HepG2 (cell line): ENCODE measurements at regions not wholly inside any gene's neighbourhood (a gene's known extent, or its start where the extent isn't known, plus 50 kb on each side); places are given as distances from the start of the nearest gene placed in this dataset.

Experiments
- ARID2 ChIP-seq: sonication (generic); formaldehyde crosslinking; IDR thresholded peaks from 2 replicates; pipeline ENCODE4 v1.8.1; 2022; ENCODE audit warnings: mild to moderate bottlenecking, missing genetic modification reagents, borderline replicate concordance
- ATM ChIP-seq: fragments of 450-650 bp; IDR thresholded peaks from 2 replicates; pipeline ENCODE4 v1.7.1; 2017; ENCODE audit warnings: mild to moderate bottlenecking, borderline replicate concordance
- ATRX ChIP-seq: sonication (generic); formaldehyde crosslinking; IDR thresholded peaks from 2 replicates; pipeline ENCODE4 v1.4.0; 2020; ENCODE audit warnings: missing genetic modification reagents, borderline replicate concordance
- EZH2 ChIP-seq: conservative IDR thresholded peaks from 2 replicates; pipeline ENCODE4 v1.6.1; 2012; ENCODE audit warnings: mild to moderate bottlenecking, low read depth, low read length, moderate library complexity
- HNRNPUL1 ChIP-seq: fragments of 200-400 bp; formaldehyde crosslinking; IDR thresholded peaks from 2 replicates; pipeline ENCODE4 v1.6.1; 2017; ENCODE audit warnings: low read depth, mild to moderate bottlenecking, low read length, moderate library complexity
- ISL2 ChIP-seq: sonication (generic); formaldehyde crosslinking; IDR thresholded peaks from 2 replicates; pipeline ENCODE4 v1.5.0; 2020; ENCODE audit warnings: missing genetic modification reagents
- KDM3A ChIP-seq: IDR thresholded peaks from 2 replicates; pipeline ENCODE4 v1.6.1; 2018; ENCODE audit warnings: low read depth, missing compliant biosample characterization
- KLF15 ChIP-seq: sonication (generic); formaldehyde crosslinking; IDR thresholded peaks from 2 replicates; pipeline ENCODE4 v1.8.1; 2023; ENCODE audit warnings: borderline replicate concordance, mild to moderate bottlenecking, inconsistent platforms, missing genetic modification reagents, mixed read lengths
- MAZ ChIP-seq, 2 experiments: sonication (generic) in 1 of 2; formaldehyde crosslinking in 1 of 2; IDR thresholded peaks; 2 replicates each; pipeline versions ENCODE4 v1.5.0 to v1.6.1; 2012 to 2020; ENCODE audit warnings: low read depth in 2 of 2, mild to moderate bottlenecking in 2 of 2, borderline replicate concordance in 1 of 2, improper control_type of control experiment in 1 of 2, low read length in 1 of 2, missing genetic modification reagents in 1 of 2, moderate library complexity in 1 of 2
- NFIC ChIP-seq: IDR thresholded peaks from 2 replicates; pipeline ENCODE4 v1.6.1; 2012; ENCODE audit warnings: mild to moderate bottlenecking, low read length, inconsistent platforms
- NR2F1 ChIP-seq, 2 experiments: fragments of 450-650 bp in 1 of 2; formaldehyde crosslinking in 1 of 2; IDR thresholded peaks; 2 replicates each; pipeline versions ENCODE4 v1.5.0 to v1.6.1; 2016 to 2020; ENCODE audit warnings: mild to moderate bottlenecking in 1 of 2, missing compliant biosample characterization in 1 of 2, missing genetic modification reagents in 1 of 2, moderate library complexity in 1 of 2
- PHF20 ChIP-seq: sonication (generic); formaldehyde crosslinking; IDR thresholded peaks from 2 replicates; pipeline ENCODE4 v1.5.0; 2020; ENCODE audit warnings: mild to moderate bottlenecking, missing genetic modification reagents
- SCMH1 ChIP-seq: sonication (generic); formaldehyde crosslinking; IDR thresholded peaks from 2 replicates; pipeline ENCODE4 v1.9.0; 2021; ENCODE audit warnings: missing genetic modification reagents, mild to moderate bottlenecking, borderline replicate concordance
- TAF1 ChIP-seq: sonication (generic); formaldehyde crosslinking; IDR thresholded peaks from 2 replicates; pipeline ENCODE4 v1.4.0; 2020; ENCODE audit warnings: missing genetic modification reagents
- ZBTB38 ChIP-seq: sonication (generic); formaldehyde crosslinking; IDR thresholded peaks from 2 replicates; pipeline ENCODE4 v1.5.1; 2020; ENCODE audit warnings: mild to moderate bottlenecking, missing genetic modification reagents
- ZSCAN9 ChIP-seq: IDR thresholded peaks from 2 replicates; pipeline ENCODE4 v1.6.1; 2016; ENCODE audit warnings: borderline replicate concordance
- TF ChIP-seq, protein P1 (sequence below): sonication (generic); IDR thresholded peaks from 2 replicates; pipeline ENCODE4 v1.6.1; 2016; ENCODE audit warnings: low read depth, borderline replicate concordance
- TF ChIP-seq, protein P2 (sequence below): sonication (generic); formaldehyde crosslinking; IDR thresholded peaks from 2 replicates; pipeline ENCODE4 v1.5.1; 2020; ENCODE audit warnings: missing genetic modification reagents, mild to moderate bottlenecking, borderline replicate concordance
- TF ChIP-seq, protein P3 (sequence below): sonication (generic); formaldehyde crosslinking; IDR thresholded peaks from 2 replicates; pipeline ENCODE4 v1.5.0; 2020; ENCODE audit warnings: mild to moderate bottlenecking, missing genetic modification reagents, borderline replicate concordance

DNA sequence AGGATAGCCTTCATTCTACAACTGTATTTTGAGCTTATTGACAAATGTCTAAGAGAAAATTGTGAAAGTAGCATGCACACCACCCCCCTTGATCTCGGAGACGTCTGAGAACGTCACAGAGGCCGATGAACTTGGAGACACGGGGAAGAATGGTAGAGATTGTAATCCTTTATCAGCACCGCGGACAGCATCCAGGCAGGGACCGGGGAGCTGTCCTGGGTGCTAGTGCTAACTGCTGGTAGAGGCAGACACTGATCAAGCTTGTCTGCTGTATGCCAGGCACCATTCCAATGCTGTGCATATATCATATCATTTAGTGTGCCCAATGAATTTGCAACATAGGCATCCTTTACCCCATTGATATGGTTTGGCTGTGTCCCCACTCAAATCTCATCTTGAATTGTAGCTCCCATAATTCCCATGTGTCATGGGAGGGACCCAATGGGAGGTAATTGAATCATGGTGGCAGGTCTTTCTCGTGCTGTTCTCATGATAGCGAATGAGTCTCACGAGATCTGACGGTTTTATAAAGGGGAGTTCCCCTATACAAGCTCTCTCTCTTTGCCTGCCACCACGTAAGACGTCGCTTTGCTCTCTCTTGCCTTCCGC, 98.8 kb downstream of the LHX2 start (continued):
- TF ChIP-seq KLF15, result peak; percentile 100
- TF ChIP-seq EZH2, result no peak
- TF ChIP-seq, protein P1, sequence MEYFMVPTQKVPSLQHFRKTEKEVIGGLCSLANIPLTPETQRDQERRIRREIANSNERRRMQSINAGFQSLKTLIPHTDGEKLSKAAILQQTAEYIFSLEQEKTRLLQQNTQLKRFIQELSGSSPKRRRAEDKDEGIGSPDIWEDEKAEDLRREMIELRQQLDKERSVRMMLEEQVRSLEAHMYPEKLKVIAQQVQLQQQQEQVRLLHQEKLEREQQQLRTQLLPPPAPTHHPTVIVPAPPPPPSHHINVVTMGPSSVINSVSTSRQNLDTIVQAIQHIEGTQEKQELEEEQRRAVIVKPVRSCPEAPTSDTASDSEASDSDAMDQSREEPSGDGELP, result no peak
- TF ChIP-seq MAZ (IDR thresholded peaks at IDR 0.05; ENCODE audit: borderline replicate concordance, low read depth, low read length), result no peak
- TF ChIP-seq MAZ (CRISPR knock-in tag; IDR thresholded peaks at IDR 0.05; ENCODE audit: low read depth), result peak; percentile 99
- no peak for TF ChIP-seq NFIC
- TF ChIP-seq ARID2 (CRISPR knock-in tag), result peak; percentile 99
- TF ChIP-seq, protein P2, sequence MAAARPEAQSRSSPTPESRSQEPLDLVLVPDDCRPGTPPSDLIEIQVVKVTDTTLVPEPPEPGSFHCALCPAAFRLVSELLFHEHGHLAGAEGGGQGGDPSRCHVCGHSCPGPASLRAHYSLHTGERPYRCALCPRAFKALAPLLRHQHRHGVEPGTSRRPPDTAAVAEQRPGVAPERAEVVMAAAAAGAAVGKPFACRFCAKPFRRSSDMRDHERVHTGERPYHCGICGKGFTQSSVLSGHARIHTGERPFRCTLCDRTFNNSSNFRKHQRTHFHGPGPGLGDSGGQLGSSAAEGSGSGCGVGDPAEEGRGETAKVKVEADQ (CRISPR knock-in tag), result peak; percentile 100
- peak; percentile 89 for TF ChIP-seq PHF20 (CRISPR knock-in tag)
- TF ChIP-seq ATRX (CRISPR knock-in tag), result peak; percentile 99
- peak; percentile 89 for TF ChIP-seq TAF1 (CRISPR knock-in tag)
- peak; percentile 100; the same call in 1 of the 2 replicates for TF ChIP-seq KDM3A (CRISPR knock-in tag)
- peak; percentile 100 for TF ChIP-seq ZSCAN9 (CRISPR knock-in tag)
- TF ChIP-seq SCMH1, result peak; percentile 92
- TF ChIP-seq ATM, result no peak
- TF ChIP-seq ISL2 (CRISPR knock-in tag), result peak; percentile 97
- peak; percentile 98 for TF ChIP-seq ZBTB38 (CRISPR knock-in tag)
- TF ChIP-seq, protein P3, sequence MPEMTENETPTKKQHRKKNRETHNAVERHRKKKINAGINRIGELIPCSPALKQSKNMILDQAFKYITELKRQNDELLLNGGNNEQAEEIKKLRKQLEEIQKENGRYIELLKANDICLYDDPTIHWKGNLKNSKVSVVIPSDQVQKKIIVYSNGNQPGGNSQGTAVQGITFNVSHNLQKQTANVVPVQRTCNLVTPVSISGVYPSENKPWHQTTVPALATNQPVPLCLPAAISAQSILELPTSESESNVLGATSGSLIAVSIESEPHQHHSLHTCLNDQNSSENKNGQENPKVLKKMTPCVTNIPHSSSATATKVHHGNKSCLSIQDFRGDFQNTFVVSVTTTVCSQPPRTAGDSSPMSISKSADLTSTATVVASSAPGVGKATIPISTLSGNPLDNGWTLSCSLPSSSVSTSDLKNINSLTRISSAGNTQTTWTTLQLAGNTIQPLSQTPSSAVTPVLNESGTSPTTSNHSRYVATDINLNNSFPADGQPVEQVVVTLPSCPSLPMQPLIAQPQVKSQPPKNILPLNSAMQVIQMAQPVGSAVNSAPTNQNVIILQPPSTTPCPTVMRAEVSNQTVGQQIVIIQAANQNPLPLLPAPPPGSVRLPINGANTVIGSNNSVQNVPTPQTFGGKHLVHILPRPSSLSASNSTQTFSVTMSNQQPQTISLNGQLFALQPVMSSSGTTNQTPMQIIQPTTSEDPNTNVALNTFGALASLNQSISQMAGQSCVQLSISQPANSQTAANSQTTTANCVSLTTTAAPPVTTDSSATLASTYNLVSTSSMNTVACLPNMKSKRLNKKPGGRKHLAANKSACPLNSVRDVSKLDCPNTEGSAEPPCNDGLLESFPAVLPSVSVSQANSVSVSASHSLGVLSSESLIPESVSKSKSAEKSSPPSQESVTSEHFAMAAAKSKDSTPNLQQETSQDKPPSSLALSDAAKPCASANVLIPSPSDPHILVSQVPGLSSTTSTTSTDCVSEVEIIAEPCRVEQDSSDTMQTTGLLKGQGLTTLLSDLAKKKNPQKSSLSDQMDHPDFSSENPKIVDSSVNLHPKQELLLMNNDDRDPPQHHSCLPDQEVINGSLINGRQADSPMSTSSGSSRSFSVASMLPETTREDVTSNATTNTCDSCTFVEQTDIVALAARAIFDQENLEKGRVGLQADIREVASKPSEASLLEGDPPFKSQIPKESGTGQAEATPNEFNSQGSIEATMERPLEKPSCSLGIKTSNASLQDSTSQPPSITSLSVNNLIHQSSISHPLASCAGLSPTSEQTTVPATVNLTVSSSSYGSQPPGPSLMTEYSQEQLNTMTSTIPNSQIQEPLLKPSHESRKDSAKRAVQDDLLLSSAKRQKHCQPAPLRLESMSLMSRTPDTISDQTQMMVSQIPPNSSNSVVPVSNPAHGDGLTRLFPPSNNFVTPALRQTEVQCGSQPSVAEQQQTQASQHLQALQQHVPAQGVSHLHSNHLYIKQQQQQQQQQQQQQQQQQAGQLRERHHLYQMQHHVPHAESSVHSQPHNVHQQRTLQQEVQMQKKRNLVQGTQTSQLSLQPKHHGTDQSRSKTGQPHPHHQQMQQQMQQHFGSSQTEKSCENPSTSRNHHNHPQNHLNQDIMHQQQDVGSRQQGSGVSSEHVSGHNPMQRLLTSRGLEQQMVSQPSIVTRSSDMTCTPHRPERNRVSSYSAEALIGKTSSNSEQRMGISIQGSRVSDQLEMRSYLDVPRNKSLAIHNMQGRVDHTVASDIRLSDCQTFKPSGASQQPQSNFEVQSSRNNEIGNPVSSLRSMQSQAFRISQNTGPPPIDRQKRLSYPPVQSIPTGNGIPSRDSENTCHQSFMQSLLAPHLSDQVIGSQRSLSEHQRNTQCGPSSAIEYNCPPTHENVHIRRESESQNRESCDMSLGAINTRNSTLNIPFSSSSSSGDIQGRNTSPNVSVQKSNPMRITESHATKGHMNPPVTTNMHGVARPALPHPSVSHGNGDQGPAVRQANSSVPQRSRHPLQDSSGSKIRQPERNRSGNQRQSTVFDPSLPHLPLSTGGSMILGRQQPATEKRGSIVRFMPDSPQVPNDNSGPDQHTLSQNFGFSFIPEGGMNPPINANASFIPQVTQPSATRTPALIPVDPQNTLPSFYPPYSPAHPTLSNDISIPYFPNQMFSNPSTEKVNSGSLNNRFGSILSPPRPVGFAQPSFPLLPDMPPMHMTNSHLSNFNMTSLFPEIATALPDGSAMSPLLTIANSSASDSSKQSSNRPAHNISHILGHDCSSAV (CRISPR knock-in tag), result peak; percentile 97; the same call in 1 of the 2 replicates
- TF ChIP-seq HNRNPUL1, result no peak
- TF ChIP-seq NR2F1 (CRISPR knock-in tag; IDR thresholded peaks at IDR 0.05), result peak; percentile 21 to 92; a peak in 2 of 4 replicates
